NCI-H2171 (cell line): ENCODE measurements at regions not wholly inside any gene's neighbourhood (a gene's known extent, or its start where the extent isn't known, plus 50 kb on each side); places are given as distances from the start of the nearest gene placed in this dataset.
"Not testable (repeated sequence)": the region's sequence is repeated elsewhere in the genome, so short reads cannot be mapped to it uniquely, and the experiment has no call there.

Source experiments
- DNase-seq: peaks from one replicate; lab custom pipeline; 2025; lab: John Stamatoyannopoulos, UW

GRCh38 chrX:25442499-25442898 lies 426.7 kb upstream of the ARX start:
- DNase-seq: no peak

GRCh38 chrX:25433307-25433706 lies 417.5 kb upstream of the ARX start:
- DNase-seq: no peak

GRCh38 chrX:25432396-25432795 lies 416.6 kb upstream of the ARX start:
- DNase-seq: no peak

GRCh38 chrX:25427873-25428555 lies 412.2 kb upstream of the ARX start:
- no peak for DNase-seq

- not testable (repeated sequence) for DNase-seq
These were observed 388.4 kb upstream of the ARX start for GRCh38 chrX:25404163-25404562.

- no peak for DNase-seq
These were observed 373.5 kb upstream of the ARX start for GRCh38 chrX:25389266-25389665.

- no peak for DNase-seq
These were observed 367.4 kb upstream of the ARX start for GRCh38 chrX:25383196-25383595.

- no peak for DNase-seq
These were observed 340.7 kb upstream of the ARX start for GRCh38 chrX:25356456-25356855.

- peak; percentile 3 for DNase-seq
These were observed 328.6 kb upstream of the ARX start for GRCh38 chrX:25344161-25344936.

- no peak for DNase-seq
These were observed 327.3 kb upstream of the ARX start for GRCh38 chrX:25343060-25343459.

- DNase-seq: no peak
These were observed 322.1 kb upstream of the ARX start for GRCh38 chrX:25337841-25338240.

- DNase-seq: no peak
These were observed 285.2 kb upstream of the ARX start for GRCh38 chrX:25300994-25301393.

- no peak for DNase-seq
These were observed 281.1 kb upstream of the ARX start for GRCh38 chrX:25296850-25297249.

GRCh38 chrX:25295466-25295865 lies 279.7 kb upstream of the ARX start:
- no peak for DNase-seq

- DNase-seq: no peak
These were observed 274.4 kb upstream of the ARX start for GRCh38 chrX:25290132-25290531.

- no peak for DNase-seq
These were observed 272.9 kb upstream of the ARX start for GRCh38 chrX:25288676-25289075.

GRCh38 chrX:25287521-25287920 lies 271.8 kb upstream of the ARX start:
- DNase-seq: no peak

GRCh38 chrX:25285598-25285997 lies 269.8 kb upstream of the ARX start:
- no peak for DNase-seq

GRCh38 chrX:25279510-25279909 lies 263.7 kb upstream of the ARX start:
- no peak for DNase-seq

- no peak for DNase-seq
These were observed 262.6 kb upstream of the ARX start for GRCh38 chrX:25278341-25278740.

- no peak for DNase-seq
These were observed 261.8 kb upstream of the ARX start for GRCh38 chrX:25277574-25277973.

- DNase-seq: no peak
These were observed 259.4 kb upstream of the ARX start for GRCh38 chrX:25275159-25275558.

- DNase-seq: no peak
These were observed 225.7 kb upstream of the ARX start for GRCh38 chrX:25241461-25241860.

- no peak for DNase-seq
These were observed 210.4 kb upstream of the ARX start for GRCh38 chrX:25226151-25226550.
